ENCODE measurements at regions not wholly inside any gene's neighbourhood (a gene's known extent, or its start where the extent isn't known, plus 50 kb on each side); places are given as distances from the start of the nearest gene placed in this dataset.

DNA sequence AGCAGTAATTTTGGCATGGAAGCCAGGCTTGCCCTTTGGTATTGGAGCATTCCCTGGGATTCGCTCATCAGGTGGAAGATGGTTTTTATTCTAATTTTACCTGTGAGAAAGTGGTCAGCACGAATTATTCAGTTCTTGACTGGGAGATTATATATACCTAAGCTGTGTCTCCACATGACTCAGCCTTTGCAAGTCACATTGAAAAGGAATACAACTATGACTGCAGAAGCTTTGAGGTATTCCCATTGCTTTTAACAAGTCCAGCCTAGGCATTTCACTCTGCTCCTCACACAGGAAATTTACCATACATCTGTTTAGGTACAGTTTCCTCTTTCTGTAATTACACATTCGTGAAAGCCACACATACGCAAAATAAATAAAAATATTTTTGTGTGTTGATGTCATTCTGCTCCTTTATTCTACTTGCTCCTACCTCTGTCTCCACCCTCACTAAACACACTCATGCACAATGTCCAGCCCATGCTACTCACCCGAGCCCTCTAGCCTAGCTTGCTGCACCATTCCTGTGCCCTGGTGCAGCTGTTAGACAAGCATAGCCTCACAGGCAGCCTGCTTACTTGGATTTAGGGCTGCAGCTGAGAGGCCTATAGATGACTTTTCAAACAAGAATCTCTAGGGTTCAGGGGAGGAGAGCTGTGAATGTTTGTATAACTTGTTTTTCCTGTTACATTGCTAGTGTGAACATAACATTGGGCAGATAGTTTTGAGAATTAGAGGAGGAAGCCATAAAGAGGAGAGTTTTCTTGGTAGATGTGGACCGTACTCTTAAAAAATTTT lies 504.4 kb upstream of the FAT1 start:
- H3K4me3 ChIP-seq (ENCODE audit: control insufficient read depth in 1 of 7, extremely low read depth in 1 of 7, insufficient read depth in 4 of 7, low read depth in 2 of 7, low read length in 6 of 7): no peak overlapping the region
- no peak for DNase-seq
- H3K4me1 ChIP-seq (ENCODE audit: control extremely low read depth in 1 of 4, control insufficient read depth in 4 of 4, insufficient read depth in 4 of 4, low read length in 3 of 4): no peaks in the 10 kb centered on the region
- no peaks in the 10 kb centered on the region for H3K27me3 ChIP-seq (replicated peaks in 2 of 5; ENCODE audit: control insufficient read depth in 4 of 5, insufficient read depth in 5 of 5, low read length in 4 of 5)
- POLR2A ChIA-PET: no interaction called here
- whole genome bisulfite sequencing (ENCODE audit: insufficient coverage): 96% methylated on average over 4 of the region's 6 CpGs
- no peak overlapping the region for H3K27ac ChIP-seq (ENCODE audit: insufficient read depth in 1 of 2, low read depth in 1 of 2, low read length in 2 of 2, poor library complexity in 1 of 2, severe bottlenecking in 2 of 2)
- H3K9me3 ChIP-seq (ENCODE audit: control extremely low read depth in 1 of 5, control insufficient read depth in 4 of 5, insufficient read depth in 2 of 5, low read depth in 1 of 5, low read length in 4 of 5): no peaks in the 10 kb centered on the region
- H3K36me3 ChIP-seq (ENCODE audit: control insufficient read depth in 4 of 4, insufficient read depth in 4 of 4, low read length in 3 of 4): no peaks in the 10 kb centered on the region
- CTCF ChIA-PET: no interaction called here

DNA sequence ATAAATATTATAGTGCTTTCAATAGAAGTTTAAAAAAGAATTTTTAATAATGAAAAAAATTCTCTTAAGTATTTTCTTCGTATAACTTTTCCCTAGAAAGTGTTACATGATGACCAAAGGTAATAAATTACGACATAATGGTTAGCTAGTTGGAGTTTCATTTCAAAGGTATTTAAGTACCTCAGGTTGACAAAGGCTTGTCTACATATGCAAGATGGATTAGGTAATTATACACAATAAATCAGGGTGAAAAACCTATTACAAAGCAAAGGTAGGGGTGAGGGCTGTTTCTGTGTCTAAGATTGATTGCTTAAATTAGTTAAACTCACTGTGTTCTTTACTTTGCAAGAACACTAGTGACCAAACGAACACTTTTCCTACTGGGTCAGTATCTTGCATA lies 508.5 kb upstream of the FAT1 start:
- H3K27ac ChIP-seq (ENCODE audit: insufficient read depth in 1 of 2, low read depth in 1 of 2, low read length in 2 of 2, poor library complexity in 1 of 2, severe bottlenecking in 2 of 2): no peak overlapping the region
- CTCF ChIA-PET: no interaction called here
- no peak overlapping the region for H3K4me3 ChIP-seq (ENCODE audit: control insufficient read depth in 1 of 7, extremely low read depth in 1 of 7, insufficient read depth in 4 of 7, low read depth in 2 of 7, low read length in 6 of 7)
- no peaks in the 10 kb centered on the region for H3K36me3 ChIP-seq (ENCODE audit: control insufficient read depth in 4 of 4, insufficient read depth in 4 of 4, low read length in 3 of 4)
- POLR2A ChIA-PET: no interaction called here
- no peaks in the 10 kb centered on the region for H3K4me1 ChIP-seq (ENCODE audit: control extremely low read depth in 1 of 4, control insufficient read depth in 4 of 4, insufficient read depth in 4 of 4, low read length in 3 of 4)
- no peaks in the 10 kb centered on the region for H3K27me3 ChIP-seq (replicated peaks in 2 of 5; ENCODE audit: control insufficient read depth in 4 of 5, insufficient read depth in 5 of 5, low read length in 4 of 5)
- no CpG with 5 or more reads among the region's 3 CpGs for WGBS (ENCODE audit: insufficient coverage)
- H3K9me3 ChIP-seq (ENCODE audit: control extremely low read depth in 1 of 5, control insufficient read depth in 4 of 5, insufficient read depth in 2 of 5, low read depth in 1 of 5, low read length in 4 of 5): no peaks in the 10 kb centered on the region
- DNase-seq: no peak

DNA sequence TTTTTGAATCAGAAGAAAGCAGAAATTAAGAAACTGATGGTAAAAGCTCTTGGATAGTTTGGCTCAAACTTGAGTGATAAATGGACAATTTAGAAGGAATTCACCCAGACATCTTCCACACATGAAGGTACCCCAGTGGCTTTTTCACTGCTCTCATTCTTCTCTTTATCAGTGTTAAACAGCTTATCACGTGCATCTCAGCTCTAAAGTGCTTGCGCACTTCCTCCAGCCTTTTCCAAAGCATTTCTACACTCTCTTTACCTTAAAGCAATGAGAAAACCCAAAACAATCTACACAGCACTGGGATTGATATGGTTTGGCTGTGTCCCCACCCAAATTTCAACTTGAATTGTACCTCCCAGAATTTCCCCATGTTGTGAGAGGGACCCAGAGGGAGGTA lies 509.1 kb upstream of the FAT1 start:
- POLR2A ChIA-PET: no interaction called here
- Histone ChIP-seq H3K27ac (ENCODE audit: insufficient read depth in 1 of 2, low read depth in 1 of 2, low read length in 2 of 2, poor library complexity in 1 of 2, severe bottlenecking in 2 of 2) (no peak overlapping the region), H3K4me1 (ENCODE audit: control extremely low read depth in 1 of 4, control insufficient read depth in 4 of 4, insufficient read depth in 4 of 4, low read length in 3 of 4) (no peaks in the 10 kb centered on the region), H3K9me3 (ENCODE audit: control extremely low read depth in 1 of 5, control insufficient read depth in 4 of 5, insufficient read depth in 2 of 5, low read depth in 1 of 5, low read length in 4 of 5) (no peaks in the 10 kb centered on the region), H3K4me3 (ENCODE audit: control insufficient read depth in 1 of 7, extremely low read depth in 1 of 7, insufficient read depth in 4 of 7, low read depth in 2 of 7, low read length in 6 of 7) (no peak overlapping the region), H3K27me3 (replicated peaks in 2 of 5; ENCODE audit: control insufficient read depth in 4 of 5, insufficient read depth in 5 of 5, low read length in 4 of 5) (no peaks in the 10 kb centered on the region), H3K36me3 (ENCODE audit: control insufficient read depth in 4 of 4, insufficient read depth in 4 of 4, low read length in 3 of 4) (no peaks in the 10 kb centered on the region)
- WGBS (ENCODE audit: insufficient coverage): 50% methylated on average over 2 of the region's 2 CpGs
- DNase-seq: no peak
- CTCF ChIA-PET: no interaction called here

DNA sequence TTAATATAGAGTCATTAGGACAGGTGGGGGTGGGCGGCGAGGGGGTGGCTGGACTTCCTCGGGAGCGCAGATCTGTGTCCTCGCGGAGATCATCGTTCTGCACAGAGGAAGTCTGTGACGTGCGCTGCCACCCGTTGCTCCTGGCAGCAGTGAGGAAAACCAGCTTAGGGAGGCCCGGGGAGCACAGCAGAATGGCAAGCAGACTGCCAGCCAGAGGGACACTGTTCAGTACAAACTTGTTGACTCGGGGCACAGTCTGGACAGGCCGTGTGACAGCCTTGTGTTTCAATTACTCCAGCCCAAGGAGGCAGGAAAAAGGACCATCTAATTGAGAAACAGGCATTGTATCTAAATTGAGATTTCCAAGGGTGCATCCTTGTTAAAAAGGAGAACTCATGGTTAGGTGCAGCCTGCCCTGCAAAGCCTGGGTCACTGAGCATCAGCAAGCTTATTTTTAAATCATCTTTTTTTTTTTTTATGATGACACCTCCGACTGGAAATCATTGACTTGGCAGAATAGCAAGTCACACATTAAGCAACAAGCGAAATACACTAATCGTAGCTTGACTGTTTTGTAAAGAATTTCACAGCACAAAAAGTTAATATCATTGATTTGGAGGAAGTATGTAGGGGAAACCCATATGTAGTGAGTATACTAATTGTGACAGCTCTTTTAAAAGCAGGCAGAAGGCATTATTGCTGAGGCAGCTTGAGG lies 512.0 kb upstream of the FAT1 start:
- POLR2A ChIA-PET: no interaction called here
- Histone ChIP-seq H3K9me3 (ENCODE audit: control extremely low read depth in 1 of 5, control insufficient read depth in 4 of 5, insufficient read depth in 2 of 5, low read depth in 1 of 5, low read length in 4 of 5) (no peaks in the 10 kb centered on the region), H3K4me3 (ENCODE audit: control insufficient read depth in 1 of 7, extremely low read depth in 1 of 7, insufficient read depth in 4 of 7, low read depth in 2 of 7, low read length in 6 of 7) (no peak overlapping the region), H3K4me1 (ENCODE audit: control extremely low read depth in 1 of 4, control insufficient read depth in 4 of 4, insufficient read depth in 4 of 4, low read length in 3 of 4) (no peaks in the 10 kb centered on the region), H3K27me3 (replicated peaks in 2 of 5; ENCODE audit: control insufficient read depth in 4 of 5, insufficient read depth in 5 of 5, low read length in 4 of 5) (no peaks in the 10 kb centered on the region), H3K27ac (ENCODE audit: insufficient read depth in 1 of 2, low read depth in 1 of 2, low read length in 2 of 2, poor library complexity in 1 of 2, severe bottlenecking in 2 of 2) (no peak overlapping the region), H3K36me3 (ENCODE audit: control insufficient read depth in 4 of 4, insufficient read depth in 4 of 4, low read length in 3 of 4) (no peaks in the 10 kb centered on the region)
- DNase-seq: no peak
- WGBS (ENCODE audit: insufficient coverage): 85% methylated on average over 13 of the region's 16 CpGs
- CTCF ChIA-PET: no interaction called here

DNA sequence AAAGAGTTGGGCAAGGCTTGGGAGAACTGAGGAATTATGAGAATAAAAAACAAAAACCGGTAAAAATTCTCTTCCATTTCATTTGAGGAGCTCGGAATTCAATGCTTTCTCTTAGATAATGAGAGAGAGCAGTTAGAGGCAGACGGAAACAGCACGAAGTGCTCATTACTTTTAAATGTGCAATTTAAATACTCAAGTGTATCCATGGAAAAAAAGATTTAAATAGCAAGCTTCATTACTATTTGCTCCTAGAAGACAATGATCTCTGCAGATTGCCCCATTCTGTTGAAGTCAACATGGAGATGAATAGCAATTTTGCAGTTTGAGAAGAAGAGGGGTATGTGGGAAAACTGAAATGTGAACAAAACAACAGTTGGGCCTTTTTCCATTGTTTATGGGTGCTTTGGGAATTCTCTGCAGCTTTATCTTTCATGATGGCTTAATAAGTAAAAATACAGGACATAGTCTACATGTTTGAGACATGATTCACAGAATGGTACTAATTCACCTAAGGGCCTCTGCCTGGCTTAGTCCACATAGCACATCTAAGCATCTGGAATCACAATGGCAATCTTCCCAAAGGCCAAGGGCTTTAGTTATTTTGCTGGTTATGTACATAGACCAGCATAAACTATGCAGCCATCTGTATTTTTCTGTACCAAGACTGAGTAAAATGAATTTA lies 512.7 kb upstream of the FAT1 start:
- H3K4me3 ChIP-seq (ENCODE audit: control insufficient read depth in 1 of 7, extremely low read depth in 1 of 7, insufficient read depth in 4 of 7, low read depth in 2 of 7, low read length in 6 of 7): no peak overlapping the region
- no peaks in the 10 kb centered on the region for H3K27me3 ChIP-seq (replicated peaks in 2 of 5; ENCODE audit: control insufficient read depth in 4 of 5, insufficient read depth in 5 of 5, low read length in 4 of 5)
- no peaks in the 10 kb centered on the region for H3K4me1 ChIP-seq (ENCODE audit: control extremely low read depth in 1 of 4, control insufficient read depth in 4 of 4, insufficient read depth in 4 of 4, low read length in 3 of 4)
- ChIA-PET CTCF (no interaction called here), POLR2A (no interaction called here)
- no peak overlapping the region for H3K27ac ChIP-seq (ENCODE audit: insufficient read depth in 1 of 2, low read depth in 1 of 2, low read length in 2 of 2, poor library complexity in 1 of 2, severe bottlenecking in 2 of 2)
- 100% methylated on average over 1 of the region's 4 CpGs for WGBS (ENCODE audit: insufficient coverage)
- no peak for DNase-seq
- H3K36me3 ChIP-seq (ENCODE audit: control insufficient read depth in 4 of 4, insufficient read depth in 4 of 4, low read length in 3 of 4): no peaks in the 10 kb centered on the region
- no peaks in the 10 kb centered on the region for H3K9me3 ChIP-seq (ENCODE audit: control extremely low read depth in 1 of 5, control insufficient read depth in 4 of 5, insufficient read depth in 2 of 5, low read depth in 1 of 5, low read length in 4 of 5)

DNA sequence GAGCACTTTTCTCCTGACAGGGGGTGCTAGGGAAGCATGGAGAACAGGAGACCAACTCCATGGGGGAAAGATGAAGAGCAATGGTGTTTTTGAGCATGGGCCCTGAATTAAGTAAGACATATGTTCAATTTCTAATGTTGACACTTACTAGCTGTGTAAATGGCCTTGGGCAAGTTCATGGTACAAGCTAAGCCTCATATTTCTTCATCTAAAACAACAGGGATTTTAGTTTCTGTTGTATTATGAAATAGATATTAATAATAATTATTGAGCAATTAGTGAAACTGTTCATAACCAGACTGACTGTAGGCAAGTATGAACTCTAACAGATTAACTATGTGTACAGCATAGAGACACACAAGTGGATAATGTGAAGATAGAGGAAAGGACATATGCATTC lies 515.0 kb upstream of the FAT1 start:
- H3K4me1 ChIP-seq (ENCODE audit: control extremely low read depth in 1 of 4, control insufficient read depth in 4 of 4, insufficient read depth in 4 of 4, low read length in 3 of 4): no peaks in the 10 kb centered on the region
- no peaks in the 10 kb centered on the region for H3K27me3 ChIP-seq (replicated peaks in 2 of 5; ENCODE audit: control insufficient read depth in 4 of 5, insufficient read depth in 5 of 5, low read length in 4 of 5)
- no peak overlapping the region for H3K4me3 ChIP-seq (ENCODE audit: control insufficient read depth in 1 of 7, extremely low read depth in 1 of 7, insufficient read depth in 4 of 7, low read depth in 2 of 7, low read length in 6 of 7)
- no peak overlapping the region for H3K27ac ChIP-seq (ENCODE audit: insufficient read depth in 1 of 2, low read depth in 1 of 2, low read length in 2 of 2, poor library complexity in 1 of 2, severe bottlenecking in 2 of 2)
- peaks cover 0 to 1% (median 0%) of the 10 kb centered on the region in 5 experiments for H3K9me3 ChIP-seq (ENCODE audit: control extremely low read depth in 1 of 5, control insufficient read depth in 4 of 5, insufficient read depth in 2 of 5, low read depth in 1 of 5, low read length in 4 of 5)
- DNase-seq: no peak
- ChIA-PET CTCF (no interaction called here), POLR2A (no interaction called here)
- H3K36me3 ChIP-seq (ENCODE audit: control insufficient read depth in 4 of 4, insufficient read depth in 4 of 4, low read length in 3 of 4): no peaks in the 10 kb centered on the region

DNA sequence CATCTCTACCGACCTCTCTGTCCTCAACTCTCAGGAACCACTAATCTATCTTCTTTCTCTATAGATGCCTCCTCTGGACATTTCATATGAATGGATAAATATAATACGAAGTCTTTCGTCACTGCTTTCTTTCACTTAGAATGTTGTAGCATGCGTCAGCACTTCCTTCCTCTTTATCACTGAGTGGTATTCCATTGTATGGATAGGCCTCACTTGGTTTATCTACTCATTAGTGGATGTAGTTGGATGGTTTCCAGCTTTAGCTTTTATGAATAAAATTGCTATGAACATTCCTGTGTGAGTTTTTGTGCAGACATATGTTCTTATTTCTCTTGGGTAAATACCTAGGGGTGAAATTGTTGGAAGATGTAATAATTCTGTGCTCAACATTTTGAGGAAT lies 528.2 kb upstream of the FAT1 start:
- POLR2A ChIA-PET: no interaction called here
- Histone ChIP-seq H3K9me3 (ENCODE audit: control extremely low read depth in 1 of 5, control insufficient read depth in 4 of 5, insufficient read depth in 2 of 5, low read depth in 1 of 5, low read length in 4 of 5) (peaks cover 0 to 2% (median 0%) of the 10 kb centered on the region in 5 experiments), H3K27ac (ENCODE audit: insufficient read depth in 1 of 2, low read depth in 1 of 2, low read length in 2 of 2, poor library complexity in 1 of 2, severe bottlenecking in 2 of 2) (no peak overlapping the region), H3K36me3 (ENCODE audit: control insufficient read depth in 4 of 4, insufficient read depth in 4 of 4, low read length in 3 of 4) (no peaks in the 10 kb centered on the region), H3K4me1 (ENCODE audit: control extremely low read depth in 1 of 4, control insufficient read depth in 4 of 4, insufficient read depth in 4 of 4, low read length in 3 of 4) (no peaks in the 10 kb centered on the region), H3K27me3 (replicated peaks in 2 of 5; ENCODE audit: control insufficient read depth in 4 of 5, insufficient read depth in 5 of 5, low read length in 4 of 5) (no peaks in the 10 kb centered on the region), H3K4me3 (ENCODE audit: control insufficient read depth in 1 of 7, extremely low read depth in 1 of 7, insufficient read depth in 4 of 7, low read depth in 2 of 7, low read length in 6 of 7) (no peak overlapping the region)
- WGBS (ENCODE audit: insufficient coverage): 100% methylated on average over 1 of the region's 4 CpGs
- CTCF ChIA-PET: no interaction called here
- no peak for DNase-seq
